ENCODE measurements at regions not wholly inside any gene's neighbourhood (a gene's known extent, or its start where the extent isn't known, plus 50 kb on each side); places are given as distances from the start of the nearest gene placed in this dataset.

DNA sequence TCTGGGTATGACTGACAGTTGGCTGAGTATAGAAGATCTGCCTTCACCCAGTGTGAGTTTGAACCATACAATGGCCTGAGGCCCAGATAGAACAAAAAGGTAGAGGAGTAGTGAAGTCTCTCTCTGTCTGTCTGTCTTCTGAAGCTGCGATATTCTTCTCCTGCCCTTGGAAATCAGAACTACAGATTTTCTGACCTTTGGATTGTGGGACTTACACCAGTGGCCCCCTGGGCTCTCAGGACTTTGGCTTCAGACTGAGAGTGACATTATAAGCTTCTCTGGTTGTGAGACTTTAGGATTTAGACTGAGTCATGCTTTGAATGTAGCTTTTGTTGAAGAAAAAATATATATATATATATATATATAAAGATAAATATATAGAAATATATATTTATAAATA, 1235.0 kb upstream of the ADGRL4 start:
- no peak for ATAC-seq
- no peaks in the 10 kb centered on the region for H3K9me3 ChIP-seq

DNA sequence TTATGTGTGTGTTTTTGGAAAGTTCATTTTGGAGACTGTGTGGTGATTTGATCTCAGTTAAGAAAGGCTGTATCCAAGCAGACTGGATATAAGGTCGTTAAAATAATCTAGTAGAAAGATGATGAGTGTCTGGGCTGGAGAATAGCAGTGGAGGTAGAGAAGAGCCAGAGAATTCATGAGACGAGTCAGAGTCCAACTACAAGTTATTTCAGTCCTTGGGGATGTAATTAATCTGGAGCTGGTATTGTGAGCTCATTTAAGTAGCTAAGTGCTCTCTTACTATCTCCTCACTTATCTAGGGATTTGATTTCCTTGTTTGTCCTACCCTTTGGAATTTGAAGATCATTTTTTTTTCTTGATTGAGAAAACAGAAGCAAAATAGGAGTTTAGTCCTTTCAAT, 1219.0 kb upstream of the ADGRL4 start:
- no peaks in the 10 kb centered on the region for H3K9me3 ChIP-seq
- DNase-seq (no peak), ATAC-seq (no peak)
- H3K4me1 ChIP-seq: no peaks in the 10 kb centered on the region
- no peak overlapping the region for H3K4me3 ChIP-seq
- no peaks in the 10 kb centered on the region for H3K27me3 ChIP-seq
- no peaks in the 10 kb centered on the region for H3K36me3 ChIP-seq
- intact Hi-C loops (cut with DNase I; ENCODE audit: low total_unique reads) (no loop called here), in situ Hi-C loops (cut with MboI; ENCODE audit: low sequenced_read_pairs in 4 of 4) (no loop called here)
- TF ChIP-seq, protein P1, sequence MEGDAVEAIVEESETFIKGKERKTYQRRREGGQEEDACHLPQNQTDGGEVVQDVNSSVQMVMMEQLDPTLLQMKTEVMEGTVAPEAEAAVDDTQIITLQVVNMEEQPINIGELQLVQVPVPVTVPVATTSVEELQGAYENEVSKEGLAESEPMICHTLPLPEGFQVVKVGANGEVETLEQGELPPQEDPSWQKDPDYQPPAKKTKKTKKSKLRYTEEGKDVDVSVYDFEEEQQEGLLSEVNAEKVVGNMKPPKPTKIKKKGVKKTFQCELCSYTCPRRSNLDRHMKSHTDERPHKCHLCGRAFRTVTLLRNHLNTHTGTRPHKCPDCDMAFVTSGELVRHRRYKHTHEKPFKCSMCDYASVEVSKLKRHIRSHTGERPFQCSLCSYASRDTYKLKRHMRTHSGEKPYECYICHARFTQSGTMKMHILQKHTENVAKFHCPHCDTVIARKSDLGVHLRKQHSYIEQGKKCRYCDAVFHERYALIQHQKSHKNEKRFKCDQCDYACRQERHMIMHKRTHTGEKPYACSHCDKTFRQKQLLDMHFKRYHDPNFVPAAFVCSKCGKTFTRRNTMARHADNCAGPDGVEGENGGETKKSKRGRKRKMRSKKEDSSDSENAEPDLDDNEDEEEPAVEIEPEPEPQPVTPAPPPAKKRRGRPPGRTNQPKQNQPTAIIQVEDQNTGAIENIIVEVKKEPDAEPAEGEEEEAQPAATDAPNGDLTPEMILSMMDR (IDR thresholded peaks at IDR 0.05 in 4 of 5, conservative IDR thresholded peaks at IDR 0.05 in 1 of 5): no peak
- TF ChIP-seq POLR2A (IDR thresholded peaks at IDR 0.05): no peak
- no peak overlapping the region for H3K27ac ChIP-seq

More for the DNA sequence above, 1235.0 kb upstream of the ADGRL4 start:
- DNase-seq: no peak
- no peak for TF ChIP-seq POLR2A (IDR thresholded peaks at IDR 0.05)
- TF ChIP-seq, protein P1 (IDR thresholded peaks at IDR 0.05 in 4 of 5, conservative IDR thresholded peaks at IDR 0.05 in 1 of 5): no peak
- Histone ChIP-seq H3K36me3 (no peaks in the 10 kb centered on the region), H3K27me3 (no peaks in the 10 kb centered on the region), H3K27ac (no peak overlapping the region), H3K4me1 (no peaks in the 10 kb centered on the region), H3K4me3 (no peak overlapping the region)
- intact Hi-C loops (cut with DNase I; ENCODE audit: low total_unique reads) (no loop called here), in situ Hi-C loops (cut with MboI; ENCODE audit: low sequenced_read_pairs in 4 of 4) (no loop called here)

DNA sequence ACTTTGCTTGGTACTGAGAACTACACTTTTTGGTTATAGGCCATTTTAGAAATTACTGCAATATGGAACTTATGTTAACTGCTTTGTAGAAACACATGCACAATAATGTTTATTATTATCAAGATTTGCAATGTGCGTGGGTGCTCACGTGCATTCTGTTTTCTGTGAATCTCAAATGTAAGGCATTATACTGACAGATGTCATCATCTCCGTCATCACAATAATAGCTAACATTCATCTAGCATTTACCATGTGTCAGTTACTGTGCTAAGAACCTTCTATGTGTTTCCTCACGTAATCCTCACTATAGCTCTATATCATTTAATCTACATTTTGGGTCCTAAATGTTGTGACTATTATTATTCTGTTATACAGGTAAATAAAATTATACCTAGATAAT, 1214.8 kb upstream of the ADGRL4 start:
- intact Hi-C loops (cut with DNase I; ENCODE audit: low total_unique reads) (no loop called here), in situ Hi-C loops (cut with MboI; ENCODE audit: low sequenced_read_pairs in 4 of 4) (no loop called here)
- Histone ChIP-seq H3K36me3 (no peaks in the 10 kb centered on the region), H3K27ac (no peak overlapping the region), H3K4me3 (no peak overlapping the region), H3K4me1 (no peaks in the 10 kb centered on the region), H3K27me3 (no peaks in the 10 kb centered on the region), H3K9me3 (no peaks in the 10 kb centered on the region)
- no peak for DNase-seq
- no peak for ATAC-seq
- TF ChIP-seq, protein P1 (IDR thresholded peaks at IDR 0.05 in 4 of 5, conservative IDR thresholded peaks at IDR 0.05 in 1 of 5): no peak
- no peak for TF ChIP-seq POLR2A (IDR thresholded peaks at IDR 0.05)

DNA sequence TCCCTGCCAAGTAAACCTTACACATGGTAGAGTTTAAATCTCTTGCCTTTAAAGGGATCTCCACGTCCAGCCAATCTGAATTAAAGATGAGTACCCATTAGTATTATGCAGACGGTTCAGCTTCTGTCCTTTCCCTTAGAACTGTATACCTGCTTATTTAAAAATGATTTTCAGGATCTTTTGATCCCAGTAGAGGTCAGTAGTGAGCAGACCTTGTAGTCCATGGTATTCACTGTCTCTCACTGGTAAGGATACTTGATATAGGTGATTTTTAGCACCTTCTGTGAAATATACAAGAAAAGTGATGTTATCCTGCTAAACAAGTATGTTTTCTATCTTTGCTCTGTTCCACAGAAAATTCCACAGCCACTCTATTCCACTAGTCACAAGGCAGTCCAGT, 1211.6 kb upstream of the ADGRL4 start:
- Histone ChIP-seq H3K27me3 (no peaks in the 10 kb centered on the region), H3K4me1 (no peaks in the 10 kb centered on the region), H3K36me3 (no peaks in the 10 kb centered on the region), H3K9me3 (no peaks in the 10 kb centered on the region), H3K27ac (no peak overlapping the region), H3K4me3 (no peak overlapping the region)
- TF ChIP-seq, protein P1 (IDR thresholded peaks at IDR 0.05 in 4 of 5, conservative IDR thresholded peaks at IDR 0.05 in 1 of 5): no peak
- TF ChIP-seq POLR2A (IDR thresholded peaks at IDR 0.05): no peak
- intact Hi-C loops (cut with DNase I; ENCODE audit: low total_unique reads): no loop called here
- in situ Hi-C loops (cut with MboI; ENCODE audit: low sequenced_read_pairs in 4 of 4): no loop called here
- ATAC-seq (no peak), DNase-seq (no peak)

DNA sequence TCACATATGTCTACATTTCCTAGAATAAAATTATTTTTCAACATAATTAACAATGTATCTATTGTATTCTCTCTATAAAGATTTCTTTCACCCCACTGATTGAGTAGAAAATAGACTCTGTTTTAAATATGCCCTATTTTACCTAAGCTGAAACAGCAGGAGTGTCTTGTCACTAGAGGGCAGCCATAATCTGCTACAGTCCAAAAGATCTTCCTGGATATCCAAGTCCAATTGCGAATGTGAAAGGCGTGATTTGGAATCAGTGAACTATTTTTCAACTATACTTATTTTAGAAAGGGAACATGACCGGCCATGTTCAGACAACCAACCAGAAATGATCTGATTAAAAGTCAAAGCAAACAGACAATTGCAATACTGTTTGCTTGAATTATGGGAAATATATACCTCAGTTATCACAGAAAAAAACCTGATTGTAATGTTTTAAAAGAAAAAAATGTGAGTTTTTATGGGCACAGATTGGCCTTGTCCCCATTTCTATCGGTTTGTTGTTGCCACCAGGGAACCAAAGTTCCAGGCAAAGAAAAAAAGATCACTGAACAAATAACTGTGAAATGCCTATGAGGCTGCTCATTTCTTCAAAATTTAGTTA, 1211.0 kb upstream of the ADGRL4 start:
- Histone ChIP-seq H3K9me3 (no peaks in the 10 kb centered on the region), H3K4me3 (no peak overlapping the region), H3K27me3 (no peaks in the 10 kb centered on the region), H3K4me1 (no peaks in the 10 kb centered on the region), H3K27ac (no peak overlapping the region), H3K36me3 (no peaks in the 10 kb centered on the region)
- no peak for ATAC-seq
- in situ Hi-C loops (cut with MboI; ENCODE audit: low sequenced_read_pairs in 4 of 4) (no loop called here), intact Hi-C loops (cut with DNase I; ENCODE audit: low total_unique reads) (no loop called here)
- TF ChIP-seq, protein P1 (IDR thresholded peaks at IDR 0.05 in 4 of 5, conservative IDR thresholded peaks at IDR 0.05 in 1 of 5): no peak
- TF ChIP-seq POLR2A (IDR thresholded peaks at IDR 0.05): no peak
- DNase-seq: no peak
